ENCODE measurements at regions not wholly inside any gene's neighbourhood (a gene's known extent, or its start where the extent isn't known, plus 50 kb on each side); places are given as distances from the start of the nearest gene placed in this dataset.

DNA sequence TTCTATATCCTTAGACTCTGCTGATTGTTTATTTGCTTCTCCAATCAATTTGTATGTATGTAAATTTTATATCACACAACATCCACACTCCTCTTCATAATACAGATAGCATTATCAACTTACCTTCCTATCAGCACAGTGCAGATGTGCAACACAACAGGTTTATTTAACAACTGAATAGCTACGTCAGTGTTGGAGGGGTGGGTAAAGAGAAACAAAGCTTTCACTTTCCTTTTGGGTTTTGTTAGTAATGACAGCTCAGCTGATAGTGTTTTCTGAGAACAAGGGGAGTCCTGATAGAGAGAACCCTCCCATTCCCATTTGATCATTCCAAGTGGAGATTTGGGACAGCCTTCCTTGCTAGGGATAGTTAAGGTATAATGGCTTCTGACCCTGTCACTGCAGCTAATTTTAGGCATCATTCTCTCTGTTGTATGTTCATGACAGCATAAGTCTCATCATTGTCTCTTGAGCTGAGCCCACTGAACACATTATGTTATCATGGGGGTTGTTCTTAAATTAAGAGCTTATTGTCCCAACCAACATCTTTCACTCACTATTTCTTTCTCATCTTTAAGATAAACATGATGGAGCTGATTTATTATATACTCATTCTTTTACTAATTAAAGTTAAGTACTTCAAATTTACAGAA, 227.7 kb downstream of the GPD2 start:
- FAIRE-seq: no peak

DNA sequence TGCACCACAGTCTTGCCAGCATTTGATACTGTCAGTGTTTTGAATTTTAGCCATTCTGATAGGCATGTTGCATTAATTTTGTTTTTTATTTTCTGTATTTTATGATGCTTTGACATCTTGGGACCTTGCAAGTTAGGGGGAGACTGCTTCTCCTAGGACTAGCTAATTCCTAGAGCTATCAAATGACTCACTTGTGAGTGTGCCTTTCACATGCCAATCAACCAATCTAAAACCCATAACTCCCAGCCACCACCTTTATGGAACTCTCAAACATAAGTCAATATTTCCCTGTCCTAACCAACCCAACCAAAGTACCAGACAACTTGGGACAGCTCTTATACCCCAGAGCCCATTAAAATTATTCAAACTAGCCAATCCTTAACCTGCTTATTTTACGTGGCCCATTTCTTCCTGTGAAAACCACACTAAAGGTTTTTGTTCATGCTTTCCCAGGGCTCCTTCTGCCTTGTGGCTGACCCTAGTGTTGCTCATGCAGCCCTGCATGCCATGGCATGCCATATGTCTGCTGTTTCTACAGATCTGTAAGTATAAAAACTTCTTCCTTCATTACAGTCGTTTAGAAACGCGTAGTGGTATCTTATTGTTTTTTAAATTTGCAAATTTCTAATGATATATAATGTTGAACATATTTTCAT, 230.1 kb downstream of the GPD2 start:
- FAIRE-seq: no peak
- POLR2A ChIA-PET: no interaction called here
- WGBS (ENCODE audit: missing lambda C conversion rate): 84% methylated on average over 4 of the region's 4 CpGs
- no peak for DNase-seq (ENCODE audit: low read depth in 1 of 2, low spot score in 1 of 2)
- Histone ChIP-seq H3K9me3 (no peaks in the 10 kb centered on the region; the same call in 2 of the 3 replicates), H3K4me1 (no peaks in the 10 kb centered on the region), H3K4me2 (no peak overlapping the region), H3K4me3 (no peak overlapping the region), H3K27ac (no peak overlapping the region)
- ATAC-seq: no peak
- CTCF ChIA-PET: no interaction called here
- TF ChIP-seq POLR2AphosphoS2 (conservative IDR thresholded peaks at IDR 0.05; ENCODE audit: low read length): no peak
- no peak for TF ChIP-seq KDM1A (IDR thresholded peaks at IDR 0.05; ENCODE audit: low read depth)
- TF ChIP-seq PHF8 (IDR thresholded peaks at IDR 0.05; ENCODE audit: borderline replicate concordance, low read depth): no peak
- no peak for TF ChIP-seq FOXS1 (CRISPR knock-in tag; IDR thresholded peaks at IDR 0.05)
- TF ChIP-seq RFX5 (IDR thresholded peaks at IDR 0.05): no peak
- no peak for TF ChIP-seq HDAC2 (IDR thresholded peaks at IDR 0.05)
- no peak for TF ChIP-seq GATA3 (IDR thresholded peaks at IDR 0.05; ENCODE audit: borderline replicate concordance)
- no peak for TF ChIP-seq MAX (IDR thresholded peaks at IDR 0.05)
- no peak for TF ChIP-seq EP300 (IDR thresholded peaks at IDR 0.05)
- no peak for TF ChIP-seq RAD21 (conservative IDR thresholded peaks at IDR 0.05 in 1 of 2, IDR thresholded peaks at IDR 0.05 in 1 of 2)
- no peak for TF ChIP-seq FOSB (CRISPR knock-in tag; IDR thresholded peaks at IDR 0.05)
- no peak for TF ChIP-seq CHD2 (IDR thresholded peaks at IDR 0.05; ENCODE audit: low read length, partially characterized antibody)
- TF ChIP-seq, protein P1, sequence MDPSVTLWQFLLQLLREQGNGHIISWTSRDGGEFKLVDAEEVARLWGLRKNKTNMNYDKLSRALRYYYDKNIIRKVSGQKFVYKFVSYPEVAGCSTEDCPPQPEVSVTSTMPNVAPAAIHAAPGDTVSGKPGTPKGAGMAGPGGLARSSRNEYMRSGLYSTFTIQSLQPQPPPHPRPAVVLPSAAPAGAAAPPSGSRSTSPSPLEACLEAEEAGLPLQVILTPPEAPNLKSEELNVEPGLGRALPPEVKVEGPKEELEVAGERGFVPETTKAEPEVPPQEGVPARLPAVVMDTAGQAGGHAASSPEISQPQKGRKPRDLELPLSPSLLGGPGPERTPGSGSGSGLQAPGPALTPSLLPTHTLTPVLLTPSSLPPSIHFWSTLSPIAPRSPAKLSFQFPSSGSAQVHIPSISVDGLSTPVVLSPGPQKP (IDR thresholded peaks at IDR 0.05; ENCODE audit: low read depth, low read length): no peak
- no peak for TF ChIP-seq NR3C1 (IDR thresholded peaks at IDR 0.05)
- TF ChIP-seq HMGXB4 (CRISPR knock-in tag; IDR thresholded peaks at IDR 0.05; ENCODE audit: borderline replicate concordance): no peak

More for the DNA sequence above, 227.7 kb downstream of the GPD2 start:
- Histone ChIP-seq H3K4me3 (no peak overlapping the region), H3K27ac (no peak overlapping the region), H3K4me2 (no peak overlapping the region), H3K9me3 (no peaks in the 10 kb centered on the region; the same call in 2 of the 3 replicates), H3K4me1 (no peaks in the 10 kb centered on the region)
- ChIA-PET CTCF (interaction anchor here (1.5 kb wide), 1 partner anchor 34 kb away, joined by 3 read pairs; no protein-coding TSS in a partner anchor), POLR2A (no interaction called here)
- DNase-seq (ENCODE audit: low read depth in 1 of 2, low spot score in 1 of 2): no peak
- TF ChIP-seq, protein P2, sequence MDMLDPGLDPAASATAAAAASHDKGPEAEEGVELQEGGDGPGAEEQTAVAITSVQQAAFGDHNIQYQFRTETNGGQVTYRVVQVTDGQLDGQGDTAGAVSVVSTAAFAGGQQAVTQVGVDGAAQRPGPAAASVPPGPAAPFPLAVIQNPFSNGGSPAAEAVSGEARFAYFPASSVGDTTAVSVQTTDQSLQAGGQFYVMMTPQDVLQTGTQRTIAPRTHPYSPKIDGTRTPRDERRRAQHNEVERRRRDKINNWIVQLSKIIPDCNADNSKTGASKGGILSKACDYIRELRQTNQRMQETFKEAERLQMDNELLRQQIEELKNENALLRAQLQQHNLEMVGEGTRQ (IDR thresholded peaks at IDR 0.05): no peak
- TF ChIP-seq KDM5A (IDR thresholded peaks at IDR 0.05): no peak
- no peak for TF ChIP-seq CBX8 (IDR thresholded peaks at IDR 0.05)
- no peak for TF ChIP-seq RARB (CRISPR knock-in tag; IDR thresholded peaks at IDR 0.05)
- TF ChIP-seq HOXB13 (CRISPR knock-in tag; IDR thresholded peaks at IDR 0.05; ENCODE audit: low read depth): no peak
- TF ChIP-seq MAZ (IDR thresholded peaks at IDR 0.05; ENCODE audit: borderline replicate concordance, low read depth, low read length): no peak
- TF ChIP-seq HOXB5 (CRISPR knock-in tag; IDR thresholded peaks at IDR 0.05): no peak
- no peak for TF ChIP-seq SMC3 (IDR thresholded peaks at IDR 0.05)
- TF ChIP-seq EP300 (IDR thresholded peaks at IDR 0.05): no peak
- no peak for TF ChIP-seq EHF (CRISPR knock-in tag; IDR thresholded peaks at IDR 0.05)
- TF ChIP-seq RCOR1 (IDR thresholded peaks at IDR 0.05; ENCODE audit: low read depth, low read length): no peak
- no peak for ATAC-seq
- 83% methylated on average over 1 of the region's 1 CpG for WGBS (ENCODE audit: missing lambda C conversion rate)

Data from A549 (cell line).